Fibroblast of the conjunctiva (primary cell): ENCODE measurements at regions not wholly inside any gene's neighbourhood (a gene's known extent, or its start where the extent isn't known, plus 50 kb on each side); places are given as distances from the start of the nearest gene placed in this dataset.

Experiments
- DNase-seq: peaks from one replicate; pipeline ENCODE4 v3.0.0-alpha.2; 2010; ENCODE audit warnings: low read depth

DNA sequence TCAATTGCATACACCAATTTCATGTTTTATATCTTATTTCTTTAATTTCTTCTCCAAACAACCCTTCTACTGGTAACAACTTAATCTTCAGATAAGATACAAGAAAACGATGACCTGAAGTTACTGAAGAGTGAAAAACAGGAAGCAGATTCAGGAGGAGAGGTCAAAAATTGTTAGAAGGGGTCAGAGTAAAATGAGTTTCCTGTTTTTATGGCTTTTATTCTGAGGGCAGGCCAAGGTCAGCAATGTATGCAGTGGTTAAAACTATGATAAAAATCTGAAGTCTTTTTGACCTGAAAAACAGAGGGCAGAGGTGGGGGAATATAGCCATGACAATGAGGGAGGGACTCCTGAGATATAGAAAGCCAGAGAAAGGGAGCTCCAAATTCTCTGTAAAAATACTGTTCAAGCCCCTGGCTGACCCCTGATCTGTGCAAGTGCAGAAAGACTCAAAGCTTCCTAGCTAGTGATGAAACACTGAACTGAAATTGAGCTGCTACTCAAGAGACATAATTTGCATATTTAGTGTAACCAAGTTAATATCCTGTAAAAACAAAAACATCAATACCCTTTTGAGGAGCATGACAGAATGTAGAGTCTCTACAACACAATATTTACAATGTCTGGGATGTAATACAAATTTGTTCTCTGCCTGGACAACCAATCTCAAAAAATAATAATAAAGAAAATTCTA is 514.3 kb upstream of the SEL1L start:
- no peak for DNase-seq

DNA sequence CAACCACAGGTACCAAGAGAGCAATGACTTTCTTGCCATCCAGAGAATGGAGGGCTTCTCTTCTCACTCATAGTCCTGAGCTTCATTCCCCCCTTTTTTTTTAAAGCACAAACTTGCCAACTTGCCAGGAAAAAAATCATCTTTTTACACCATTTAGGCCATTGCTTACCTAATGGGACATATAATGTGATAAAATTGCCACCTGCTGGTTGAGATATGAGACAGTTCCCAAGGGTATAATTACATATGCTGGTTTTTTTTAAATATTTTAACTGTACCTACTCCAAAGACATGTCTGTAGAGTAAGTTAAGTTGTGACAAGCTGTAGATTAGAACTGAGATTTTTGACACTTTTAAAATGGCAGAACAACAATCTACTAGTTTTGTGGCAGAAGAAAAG is 519.1 kb upstream of the SEL1L start:
- no peak for DNase-seq

DNA sequence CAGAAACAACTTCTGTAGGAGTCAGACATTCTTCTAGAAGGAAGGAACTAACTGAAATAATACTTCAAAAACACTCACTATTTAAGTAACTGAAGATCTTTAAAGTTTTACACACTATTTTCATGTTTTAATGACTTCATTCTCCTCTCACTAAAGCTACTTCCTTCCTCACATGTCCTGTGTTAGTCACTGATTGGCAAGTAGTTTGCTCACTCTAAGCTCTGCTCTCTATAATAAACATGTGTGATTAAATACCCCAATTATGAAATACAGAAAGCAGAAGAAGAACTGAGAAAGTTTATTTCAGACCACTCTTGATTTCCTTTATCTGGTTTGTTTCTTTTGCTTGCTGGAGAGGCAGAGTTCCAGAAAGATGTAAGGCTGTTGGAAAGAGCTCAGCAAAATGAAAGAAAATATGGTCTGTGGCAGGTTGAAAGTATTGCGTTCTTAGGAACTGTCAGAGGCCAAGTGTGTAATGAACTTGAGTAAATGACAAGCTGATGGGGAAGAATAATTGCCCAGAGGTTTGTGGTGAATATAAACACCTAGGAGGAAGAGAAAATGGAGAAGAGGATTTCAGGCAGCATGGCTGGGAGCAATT is 522.0 kb upstream of the SEL1L start:
- no peak for DNase-seq

DNA sequence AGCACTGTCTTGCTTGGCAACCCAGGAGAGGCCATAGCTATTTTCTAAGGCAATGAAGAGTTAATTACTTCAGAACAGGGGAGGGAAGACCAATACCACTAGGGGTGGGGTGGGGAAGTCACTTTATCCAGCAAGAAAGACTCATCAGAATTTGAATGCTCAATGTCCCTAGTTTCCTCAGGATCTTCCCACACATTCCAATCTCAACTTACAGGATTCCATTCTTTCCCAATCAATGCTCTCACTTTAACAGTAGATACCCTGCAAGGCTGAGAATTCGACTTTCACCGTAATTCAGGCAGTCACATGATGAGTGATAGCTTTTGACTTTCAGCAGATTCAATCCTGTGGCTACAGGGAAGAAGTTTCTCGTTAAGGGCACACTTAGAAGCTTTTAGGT is 526.6 kb upstream of the SEL1L start:
- no peak for DNase-seq

DNA sequence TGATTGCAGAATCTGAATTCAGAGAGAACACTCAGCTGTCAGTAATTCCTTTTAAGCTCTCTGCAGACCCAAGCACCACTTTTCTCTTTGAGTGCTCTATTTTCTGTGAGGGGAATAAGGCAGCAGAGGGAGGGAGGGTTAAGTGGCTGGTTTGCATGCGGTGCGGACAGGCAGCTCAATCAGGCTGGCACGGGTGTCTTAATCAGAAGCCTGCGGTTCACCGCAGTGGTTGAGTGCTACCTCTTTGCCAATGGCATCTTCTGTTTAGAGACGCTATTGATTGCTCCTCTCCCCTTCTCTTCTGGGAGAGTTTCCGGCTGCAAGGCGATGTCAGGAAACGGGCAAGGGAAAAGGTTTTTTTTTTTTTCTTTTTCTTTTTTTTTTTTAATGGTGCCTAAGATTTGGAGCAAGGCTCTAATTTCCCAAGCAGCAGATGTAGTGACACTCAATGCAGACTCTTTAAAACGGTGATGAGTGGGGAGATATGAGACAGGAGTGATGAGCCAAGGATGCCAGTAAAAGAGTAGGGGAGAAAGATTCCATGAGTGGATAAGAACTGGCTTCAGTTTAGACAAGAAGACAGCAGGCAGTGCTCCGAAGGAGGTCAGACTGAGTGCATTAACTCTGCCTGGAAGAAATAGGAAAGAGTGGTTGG is 533.7 kb upstream of the SEL1L start:
- no peak for DNase-seq

DNA sequence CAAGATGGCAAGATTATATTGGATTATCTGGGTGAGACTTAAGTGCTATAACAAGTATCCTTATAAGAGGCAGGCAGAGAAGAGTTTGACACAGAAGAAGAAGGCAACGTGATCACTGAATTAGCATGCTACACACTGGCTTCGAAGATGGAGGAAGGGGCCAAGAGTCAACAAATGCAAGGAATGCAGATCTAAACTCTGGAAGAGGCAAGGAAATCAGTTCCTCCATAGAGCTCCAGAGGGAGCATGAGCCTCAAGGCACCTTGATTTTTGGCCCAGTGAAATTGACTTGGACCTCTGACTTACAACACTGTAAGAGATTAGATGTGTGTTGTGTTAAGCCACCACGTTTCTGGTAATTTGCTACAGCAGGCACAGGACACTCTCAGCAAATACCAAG is 536.4 kb upstream of the SEL1L start:
- DNase-seq, result no peak

DNA sequence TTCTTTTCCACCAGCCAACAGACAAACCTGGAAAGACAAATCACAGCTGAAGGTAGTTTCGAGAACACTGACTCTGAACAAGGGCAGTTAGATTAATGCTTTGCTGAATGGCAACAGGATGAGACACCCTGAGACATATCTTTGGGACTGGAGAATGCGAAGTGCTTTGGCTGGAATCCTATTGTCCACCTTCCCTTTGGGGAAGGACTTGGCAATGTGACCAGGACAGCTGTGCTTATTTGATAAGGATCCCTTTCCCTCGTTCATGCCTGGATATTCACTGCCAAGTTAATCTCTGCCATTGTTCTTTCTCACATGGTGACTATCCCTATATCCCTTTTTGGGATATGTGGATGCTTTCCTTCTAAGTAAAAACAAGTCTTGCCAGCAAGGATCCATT is 537.1 kb upstream of the SEL1L start:
- no peak for DNase-seq

DNA sequence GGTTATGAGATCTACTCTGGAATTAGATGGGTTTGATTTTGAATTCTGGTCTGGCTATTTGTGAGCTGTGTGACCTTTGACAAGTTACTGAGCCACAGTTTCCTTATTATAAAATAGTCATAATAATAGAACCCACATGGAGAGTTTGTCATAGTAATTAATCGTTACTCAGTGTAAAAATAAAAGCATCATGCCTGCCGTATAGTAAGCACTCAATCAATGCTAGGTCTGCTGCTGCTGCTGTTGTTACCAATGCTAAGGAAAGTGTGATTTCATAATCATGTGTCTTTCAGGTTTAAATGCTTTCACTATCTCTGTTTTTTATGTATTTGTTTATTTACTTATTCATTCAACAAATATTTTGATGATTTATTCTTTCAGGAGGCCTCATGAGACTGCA is 539.9 kb upstream of the SEL1L start:
- DNase-seq, result no peak

DNA sequence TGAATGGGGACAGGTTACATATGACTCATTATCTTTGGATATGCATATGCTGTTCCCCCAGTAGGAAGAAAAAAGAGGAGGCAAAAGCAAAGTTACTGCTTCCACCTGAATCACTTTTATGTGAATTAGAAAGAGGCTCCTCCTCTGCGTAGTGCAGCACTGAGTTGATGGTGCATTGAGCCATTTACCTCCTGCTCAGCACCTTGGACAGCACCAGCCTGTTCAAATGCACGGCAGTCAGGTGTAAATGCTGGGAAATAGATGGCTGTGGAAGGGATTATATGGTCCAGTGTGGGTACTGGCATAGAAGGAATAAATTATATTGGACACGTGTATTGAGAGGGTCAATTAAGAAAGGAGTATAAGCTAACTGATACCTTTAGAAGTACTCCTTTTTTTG is 541.9 kb upstream of the SEL1L start:
- no peak for DNase-seq

DNA sequence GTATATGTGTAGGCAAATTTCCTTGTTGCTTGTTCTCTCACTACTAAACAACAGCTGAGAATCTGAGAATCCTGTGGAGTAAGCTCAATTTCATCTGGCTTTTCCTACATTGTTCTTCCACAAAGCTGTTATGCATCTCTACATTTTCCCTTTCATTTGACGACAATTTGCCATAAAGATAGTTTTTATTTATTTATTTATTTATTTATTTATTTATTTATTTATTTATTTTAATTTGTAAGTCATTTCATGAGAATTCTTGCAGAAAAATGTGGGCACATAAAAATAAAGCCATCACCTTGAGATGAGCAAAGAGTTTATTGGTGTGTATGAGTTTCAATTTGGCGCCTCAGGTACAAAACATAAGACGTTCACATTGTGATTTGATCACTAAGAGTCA is 545.9 kb upstream of the SEL1L start:
- DNase-seq, result no peak

DNA sequence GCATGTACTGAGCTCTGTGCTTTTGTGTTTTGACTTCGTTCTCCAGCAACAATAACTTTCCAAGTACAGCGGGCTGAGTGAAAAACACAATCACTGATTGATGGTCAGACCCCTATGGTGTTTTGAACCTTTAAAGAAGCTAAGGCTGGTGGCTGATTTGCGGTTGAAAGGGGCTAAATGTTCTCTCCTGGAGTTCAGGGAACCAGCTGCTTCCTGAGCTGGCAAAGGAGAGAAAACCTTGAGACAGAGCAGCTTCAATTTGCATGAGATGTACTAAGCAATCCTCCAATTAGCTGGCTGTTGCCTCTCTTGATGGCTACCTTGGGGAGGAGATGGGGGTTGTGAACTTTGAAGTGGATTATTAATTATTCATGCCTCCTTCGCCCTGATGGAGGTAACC is 546.7 kb upstream of the SEL1L start:
- DNase-seq, result no peak

DNA sequence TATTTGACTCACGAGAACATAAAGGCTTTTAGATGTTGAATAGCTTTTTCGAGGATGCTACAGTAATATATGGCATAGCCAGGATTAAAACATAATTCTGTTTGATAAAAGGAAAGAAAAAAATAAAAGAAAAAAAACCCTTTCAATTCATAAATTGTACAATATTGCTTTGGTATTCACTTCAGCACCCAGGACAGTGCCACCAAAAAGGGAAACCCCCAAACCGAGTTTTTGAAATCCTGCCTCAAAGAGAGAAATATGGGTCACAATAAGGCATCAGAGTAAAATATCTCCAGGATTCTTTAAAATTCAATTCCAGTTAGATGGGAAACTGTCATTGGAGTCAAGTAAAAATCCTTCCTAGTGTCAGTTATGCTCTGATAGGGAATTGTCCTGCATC is 551.2 kb upstream of the SEL1L start:
- no peak for DNase-seq

DNA sequence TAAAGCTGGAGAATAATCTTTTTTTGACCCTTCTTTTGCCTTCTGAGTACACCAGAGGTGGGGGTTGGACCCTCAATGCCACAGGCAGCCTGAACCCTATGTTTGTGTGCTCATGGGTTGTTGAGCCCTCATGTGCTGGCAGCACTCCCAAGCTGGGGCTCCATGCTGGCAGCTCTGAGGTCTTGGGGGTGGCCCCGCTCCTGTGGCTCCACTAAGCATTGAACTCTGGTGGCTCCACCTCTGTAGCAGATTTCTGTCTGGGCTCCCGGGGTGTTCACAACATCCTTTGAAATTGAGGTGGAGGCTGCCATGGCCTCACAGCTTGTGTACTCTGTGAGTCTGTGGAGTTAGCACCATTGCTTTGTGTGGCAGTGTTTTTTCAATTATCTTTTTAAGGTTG is 557.4 kb upstream of the SEL1L start:
- no peak for DNase-seq

DNA sequence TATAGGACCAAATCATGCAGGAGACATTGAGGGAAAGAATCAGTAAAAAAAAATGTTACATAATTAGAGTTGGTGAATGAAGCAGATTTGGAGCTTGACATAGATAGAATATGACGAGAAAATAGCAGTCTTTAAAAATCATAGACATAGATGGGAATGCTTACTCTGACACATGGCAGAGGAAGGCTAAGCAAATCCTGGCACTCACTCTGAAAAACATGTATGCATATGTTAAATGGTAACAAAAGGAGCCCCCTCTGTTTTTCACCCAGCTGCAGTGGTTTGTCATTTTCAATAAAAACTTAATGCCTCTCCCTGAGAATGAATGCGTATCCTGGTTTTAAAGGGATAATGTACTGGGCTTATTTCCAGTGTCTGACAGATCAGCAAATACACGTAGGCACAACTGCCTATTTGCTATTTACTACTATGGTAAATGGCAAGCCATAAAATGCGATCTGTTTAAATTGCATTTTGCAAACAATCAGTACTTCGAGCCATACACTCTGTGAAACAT is 561.2 kb upstream of the SEL1L start:
- no peak for DNase-seq

DNA sequence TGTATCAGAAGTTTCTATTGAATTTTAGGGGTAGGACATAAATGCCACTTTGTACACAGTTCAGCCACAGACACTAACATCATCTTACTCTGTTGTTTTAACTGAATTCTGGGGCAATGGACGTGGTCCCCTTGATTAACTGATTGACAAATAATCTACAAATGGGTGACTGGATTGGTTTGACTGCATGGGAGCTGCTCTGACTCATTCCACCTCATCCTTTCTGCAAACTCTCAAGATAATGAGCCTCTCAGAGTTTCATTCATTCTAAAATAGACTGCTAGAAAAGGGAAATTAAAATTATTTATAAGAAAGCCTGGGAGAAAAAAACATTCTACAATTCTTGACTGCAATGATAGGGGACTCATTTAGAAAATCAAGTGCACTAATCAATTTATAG is 570.4 kb upstream of the SEL1L start:
- DNase-seq, result no peak

DNA sequence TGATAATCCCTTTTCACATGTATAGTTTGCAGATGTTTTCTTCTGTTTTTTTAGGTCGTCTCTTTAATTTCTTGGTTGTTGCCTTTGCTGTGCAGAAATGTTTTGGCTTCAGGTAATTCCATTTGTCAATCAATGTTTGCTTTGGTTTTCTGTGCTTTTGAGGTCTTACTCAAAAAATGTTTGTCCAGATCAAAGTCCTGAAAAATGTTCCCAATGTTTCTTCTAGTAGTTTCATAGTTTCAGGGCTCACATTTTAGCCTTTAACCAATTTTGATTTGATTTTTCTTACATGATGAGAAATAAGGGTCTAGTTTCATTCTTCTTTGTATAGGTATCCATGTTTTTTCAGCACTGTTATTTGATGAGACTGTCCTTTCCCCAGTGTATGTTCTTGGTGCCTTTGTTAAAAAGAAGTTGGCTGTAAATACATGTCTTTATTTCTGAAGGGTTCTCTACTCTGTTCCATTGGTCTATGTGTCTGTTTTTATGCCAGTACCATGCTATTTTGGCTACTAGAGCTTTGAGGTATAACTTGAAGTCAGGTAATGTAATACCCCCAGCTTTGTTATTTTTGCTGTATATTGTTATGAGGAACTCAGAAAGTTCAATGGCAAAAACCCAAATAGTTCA is 578.7 kb upstream of the SEL1L start:
- DNase-seq, result no peak

DNA sequence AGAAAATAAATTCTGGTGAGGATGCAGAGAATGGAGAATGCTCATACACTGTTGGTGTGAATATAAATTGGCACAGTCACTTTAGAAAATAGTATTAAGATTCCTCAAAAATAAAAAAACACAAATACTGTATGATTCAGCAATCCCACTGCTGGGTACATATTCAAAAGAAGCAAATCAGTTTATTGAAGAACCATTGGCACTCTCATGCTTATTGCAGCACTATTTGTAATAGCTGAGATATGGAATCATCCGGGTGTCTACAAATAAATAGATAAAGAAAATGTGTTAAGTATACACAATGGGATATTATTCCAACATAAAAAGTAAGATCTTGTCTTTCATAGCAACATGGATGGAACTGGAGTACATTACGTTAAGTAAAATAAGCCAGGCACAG is 579.4 kb upstream of the SEL1L start:
- no peak for DNase-seq

DNA sequence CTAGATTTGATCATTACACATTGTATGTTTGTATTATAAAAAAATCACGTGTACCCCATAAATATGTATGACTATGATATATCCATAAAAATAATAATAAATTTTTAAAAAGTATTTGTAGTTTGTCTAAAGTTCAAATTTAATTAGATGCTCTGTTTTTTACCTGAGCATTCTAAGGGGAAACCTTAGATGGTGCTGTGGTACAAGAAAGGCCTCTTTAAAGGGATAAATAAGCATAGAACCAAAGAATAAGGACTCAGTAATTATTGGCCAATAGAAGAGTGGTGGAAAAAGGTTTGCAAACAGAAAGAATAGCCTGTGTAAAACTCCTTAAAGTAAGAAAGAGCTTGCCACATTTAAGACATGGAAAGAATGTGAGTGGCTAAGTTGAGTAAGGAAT is 580.1 kb upstream of the SEL1L start:
- no peak for DNase-seq

DNA sequence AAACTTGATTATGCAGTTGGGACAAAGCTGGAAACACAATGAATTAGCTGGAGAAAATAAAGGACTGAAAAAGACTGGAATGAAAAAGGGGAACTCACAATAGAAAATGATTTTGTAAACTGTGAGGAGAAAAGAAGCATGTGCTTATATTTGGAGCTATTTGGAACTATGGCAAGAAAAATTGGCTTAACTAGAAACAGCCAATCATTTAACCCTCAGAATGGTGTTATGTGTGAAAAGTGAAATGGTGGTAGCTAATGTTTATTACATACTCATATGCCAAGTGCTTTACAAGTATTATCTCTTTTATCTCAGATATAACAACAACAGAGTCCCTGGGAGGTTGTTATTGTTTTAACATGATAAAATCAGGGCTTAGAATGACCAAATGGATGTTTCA is 583.1 kb upstream of the SEL1L start:
- DNase-seq, result no peak

DNA sequence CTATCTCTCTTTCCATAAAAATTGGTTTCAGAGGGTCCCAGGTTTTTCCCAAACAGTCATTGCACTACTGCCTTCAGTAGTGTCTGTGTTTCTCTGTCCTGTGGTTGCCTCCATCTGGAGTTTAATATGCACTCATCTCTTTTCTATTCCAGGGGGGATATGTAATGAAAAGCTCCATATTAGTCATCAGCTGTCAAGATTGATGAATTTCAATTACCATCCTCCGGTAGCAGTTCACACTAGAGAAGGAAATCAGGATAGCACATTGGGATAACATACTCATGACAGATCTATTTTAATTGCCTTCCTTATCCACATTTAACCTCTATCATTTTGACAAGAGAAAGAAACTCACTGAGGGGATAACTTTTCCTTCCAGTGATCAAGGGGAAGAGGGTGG is 589.0 kb upstream of the SEL1L start:
- DNase-seq, result no peak

DNA sequence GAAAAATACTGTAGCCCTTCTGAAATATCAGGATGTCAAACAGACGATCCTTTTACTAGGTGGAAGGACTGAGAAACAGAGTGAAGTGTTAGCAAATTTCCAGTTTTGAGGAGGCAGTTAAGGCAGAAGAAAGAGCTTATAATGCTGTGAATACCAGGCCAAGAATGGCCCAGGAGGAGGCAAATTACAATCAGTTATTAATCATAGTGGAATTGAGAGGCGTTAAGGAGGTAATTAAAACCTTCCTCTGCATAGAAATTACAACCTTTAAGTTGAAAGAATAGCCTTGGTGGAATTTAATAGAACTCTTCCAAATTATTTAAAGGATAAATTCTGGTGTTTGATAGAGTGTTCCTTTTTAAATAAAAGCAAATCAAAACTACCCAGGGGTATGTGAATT is 590.9 kb upstream of the SEL1L start:
- no peak for DNase-seq

DNA sequence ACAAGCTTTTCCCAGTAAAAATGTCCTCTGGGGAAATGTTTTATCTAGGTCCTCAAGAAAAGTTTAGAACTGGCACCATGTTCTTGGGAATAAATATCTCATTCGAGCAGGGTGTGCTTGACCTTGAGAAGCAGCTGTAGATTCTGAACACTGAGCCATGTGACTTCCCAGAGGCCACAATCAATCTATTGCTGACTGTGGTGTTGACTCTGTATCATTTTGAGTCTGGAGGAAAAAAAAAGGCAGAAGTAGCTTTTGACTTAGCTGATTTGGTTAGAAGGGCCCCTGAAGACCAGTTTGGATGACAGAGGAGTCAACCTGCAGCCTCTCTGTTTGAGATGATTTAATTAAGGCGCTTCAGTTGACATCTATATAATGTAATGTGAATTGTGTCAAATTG is 592.4 kb upstream of the SEL1L start:
- DNase-seq, result no peak

DNA sequence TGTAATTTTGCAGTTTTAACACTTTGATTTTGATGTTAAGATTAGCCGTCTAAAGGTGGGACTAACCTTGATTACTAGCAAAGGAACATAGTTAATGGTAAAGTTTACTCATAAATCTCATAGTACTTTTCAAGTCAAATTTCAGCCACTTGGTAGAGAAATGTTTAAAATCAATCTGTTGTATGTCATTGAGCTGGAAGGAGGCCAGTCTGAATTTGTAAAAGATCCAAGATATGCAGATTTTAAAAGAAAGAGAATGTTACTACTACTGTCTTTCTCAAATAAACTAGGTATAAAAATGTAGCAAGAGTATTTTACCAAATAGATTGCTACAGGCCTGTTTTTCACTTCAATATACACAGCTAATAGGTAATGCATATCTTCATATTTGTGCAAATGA is 600.8 kb upstream of the SEL1L start:
- DNase-seq, result no peak
